ENCODE measurements at regions not wholly inside any gene's neighbourhood (a gene's known extent, or its start where the extent isn't known, plus 50 kb on each side); places are given as distances from the start of the nearest gene placed in this dataset.

DNA sequence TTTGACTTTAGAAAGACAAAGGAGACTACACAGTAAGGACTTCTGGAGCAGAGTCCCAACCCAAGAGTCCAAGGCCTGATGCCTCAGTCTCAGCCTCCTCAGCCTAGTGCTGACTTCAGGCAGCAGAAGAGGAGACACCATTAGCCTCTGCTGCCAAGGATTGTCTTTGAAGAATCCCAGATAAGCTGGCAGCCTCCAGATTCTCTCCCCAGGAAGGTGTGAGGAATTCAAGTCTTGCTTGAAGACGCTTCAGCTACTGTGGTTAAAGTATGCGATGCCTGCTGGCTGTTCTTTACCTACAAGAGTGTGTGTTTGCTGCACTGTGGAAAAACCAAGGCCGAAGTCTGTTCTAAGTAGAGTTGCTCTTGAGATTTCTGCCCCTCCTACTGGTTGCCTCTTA is 215.9 kb upstream of the TCF21 start:
- TF ChIP-seq TRIM28 (IDR thresholded peaks at IDR 0.05) (no peak), MTA3 (IDR thresholded peaks at IDR 0.05; ENCODE audit: borderline replicate concordance) (no peak), ZNF592 (IDR thresholded peaks at IDR 0.05) (no peak)

All from K562 (cell line).